ENCODE measurements at regions not wholly inside any gene's neighbourhood (a gene's known extent, or its start where the extent isn't known, plus 50 kb on each side); places are given as distances from the start of the nearest gene placed in this dataset.
A peak's percentile ranks its signal among the peaks of the same experiment; 100 is the strongest.

DNA sequence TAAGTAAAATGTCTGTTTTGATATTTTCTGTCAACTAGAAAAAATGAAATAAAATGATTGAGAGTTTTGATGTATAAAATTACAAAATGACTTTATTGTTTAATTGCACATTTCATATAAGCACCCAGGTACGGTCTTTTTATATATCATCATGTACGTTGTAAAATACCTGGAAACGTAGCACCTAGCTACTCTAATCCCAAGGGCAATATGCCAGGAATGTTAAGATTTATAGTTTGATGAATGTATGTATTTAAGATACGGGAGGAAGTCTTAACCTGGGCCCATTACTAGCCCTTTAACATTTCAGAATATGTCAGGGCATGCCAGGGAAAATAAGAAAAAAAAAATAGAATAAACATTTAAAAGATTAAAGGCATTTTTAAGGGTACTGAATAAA is 490.9 kb upstream of the NRSN1 start:
- Histone ChIP-seq H3K27me3 (ENCODE audit: control insufficient read depth in 2 of 2, insufficient read depth in 1 of 2, low read length in 1 of 2) (no peaks in the 10 kb centered on the region), H3K4me3 (ENCODE audit: low read length in 2 of 2) (no peak overlapping the region), H3K9me3 (ENCODE audit: control insufficient read depth in 2 of 2, insufficient read depth in 1 of 2, low read length in 1 of 2) (no peaks in the 10 kb centered on the region), H3K36me3 (ENCODE audit: control insufficient read depth in 2 of 2, insufficient read depth in 2 of 2, low read length in 1 of 2) (no peaks in the 10 kb centered on the region), H3K4me1 (ENCODE audit: control insufficient read depth in 2 of 2, insufficient read depth in 2 of 2, low read length in 2 of 2) (no peaks in the 10 kb centered on the region), H3K27ac (ENCODE audit: low read depth in 1 of 2, low read length in 1 of 2) (no peak overlapping the region)
- DNase-seq (ENCODE audit: low read depth in 6 of 9, low spot score in 9 of 9) = no peak
- WGBS = 93% methylated on average over 4 of the region's 4 CpGs

DNA sequence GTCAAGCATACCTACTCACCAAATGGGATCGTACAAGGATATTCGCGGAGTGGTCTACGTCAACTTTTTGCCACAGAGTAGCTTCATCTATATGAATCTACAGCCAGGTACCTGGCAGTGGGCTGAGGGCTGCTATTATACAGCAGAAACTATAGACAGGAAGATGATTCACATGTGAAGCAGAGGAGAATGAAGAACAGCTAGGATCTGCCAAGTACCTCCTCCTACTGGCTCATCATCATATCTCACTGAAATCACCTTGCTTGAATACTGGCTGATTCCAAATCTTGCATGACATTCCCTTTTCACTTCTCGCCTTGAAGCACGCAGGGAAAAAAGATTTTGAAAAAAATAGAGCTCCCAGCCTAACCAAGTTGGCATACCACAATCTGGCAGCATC is 488.7 kb upstream of the NRSN1 start:
- Histone ChIP-seq H3K9me3 (ENCODE audit: control insufficient read depth in 2 of 2, insufficient read depth in 1 of 2, low read length in 1 of 2) (no peaks in the 10 kb centered on the region), H3K27me3 (ENCODE audit: control insufficient read depth in 2 of 2, insufficient read depth in 1 of 2, low read length in 1 of 2) (no peaks in the 10 kb centered on the region), H3K27ac (ENCODE audit: low read depth in 1 of 2, low read length in 1 of 2) (no peak overlapping the region), H3K4me3 (ENCODE audit: low read length in 2 of 2) (no peak overlapping the region), H3K36me3 (ENCODE audit: control insufficient read depth in 2 of 2, insufficient read depth in 2 of 2, low read length in 1 of 2) (no peaks in the 10 kb centered on the region), H3K4me1 (ENCODE audit: control insufficient read depth in 2 of 2, insufficient read depth in 2 of 2, low read length in 2 of 2) (no peaks in the 10 kb centered on the region)
- no peak for DNase-seq (ENCODE audit: low read depth in 6 of 9, low spot score in 9 of 9)
- WGBS = 96% methylated on average over 6 of the region's 6 CpGs

DNA sequence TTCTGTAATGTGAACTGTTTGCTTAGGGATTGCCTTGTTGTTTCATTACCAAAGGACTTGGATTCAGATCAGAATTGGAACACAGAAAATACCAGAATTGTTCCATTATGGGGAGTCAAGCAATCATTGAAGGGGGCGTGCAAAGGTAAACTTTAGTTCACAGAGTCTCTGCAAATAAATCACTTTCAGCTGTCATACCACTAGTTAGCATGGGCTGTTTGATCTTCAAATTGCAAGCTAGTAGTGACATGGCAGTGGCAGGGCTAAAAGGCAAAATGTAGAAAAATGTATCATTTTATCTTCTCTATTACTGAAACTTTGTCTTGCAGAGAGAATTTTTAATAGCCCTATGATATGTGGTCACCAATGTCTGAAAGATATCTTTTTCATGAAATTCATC is 483.2 kb upstream of the NRSN1 start:
- H3K27me3 ChIP-seq (ENCODE audit: control insufficient read depth in 2 of 2, insufficient read depth in 1 of 2, low read length in 1 of 2) = no peaks in the 10 kb centered on the region
- 92% methylated on average over 1 of the region's 1 CpG for WGBS
- no peak overlapping the region for H3K4me3 ChIP-seq (ENCODE audit: low read length in 2 of 2)
- H3K36me3 ChIP-seq (ENCODE audit: control insufficient read depth in 2 of 2, insufficient read depth in 2 of 2, low read length in 1 of 2) = no peaks in the 10 kb centered on the region
- no peak for DNase-seq (ENCODE audit: low read depth in 6 of 9, low spot score in 9 of 9)
- H3K27ac ChIP-seq (ENCODE audit: low read depth in 1 of 2, low read length in 1 of 2) = no peak overlapping the region
- H3K9me3 ChIP-seq (ENCODE audit: control insufficient read depth in 2 of 2, insufficient read depth in 1 of 2, low read length in 1 of 2) = no peaks in the 10 kb centered on the region
- H3K4me1 ChIP-seq (ENCODE audit: control insufficient read depth in 2 of 2, insufficient read depth in 2 of 2, low read length in 2 of 2) = no peaks in the 10 kb centered on the region

DNA sequence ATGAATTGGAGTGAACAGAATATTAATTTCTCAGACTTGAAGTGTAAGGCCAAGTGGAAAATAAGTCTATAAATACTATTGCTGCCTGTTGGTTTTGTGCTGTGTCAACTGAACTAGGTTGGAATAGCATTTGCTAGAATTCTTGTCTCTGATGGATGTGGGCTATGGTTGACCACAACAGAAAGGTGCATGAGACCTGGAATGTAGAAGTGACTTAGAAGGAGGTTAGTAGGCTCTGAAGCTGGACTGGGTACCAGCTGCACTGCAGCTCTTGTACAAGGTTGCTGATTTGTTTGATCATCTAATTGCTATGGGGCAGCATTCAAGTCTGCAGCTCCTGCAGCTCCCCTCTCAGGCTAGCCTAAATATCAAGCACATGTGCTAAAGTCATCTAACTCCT is 479.0 kb upstream of the NRSN1 start:
- H3K27ac ChIP-seq (ENCODE audit: low read depth in 1 of 2, low read length in 1 of 2) = no peak overlapping the region
- no peaks in the 10 kb centered on the region for H3K36me3 ChIP-seq (ENCODE audit: control insufficient read depth in 2 of 2, insufficient read depth in 2 of 2, low read length in 1 of 2)

DNA sequence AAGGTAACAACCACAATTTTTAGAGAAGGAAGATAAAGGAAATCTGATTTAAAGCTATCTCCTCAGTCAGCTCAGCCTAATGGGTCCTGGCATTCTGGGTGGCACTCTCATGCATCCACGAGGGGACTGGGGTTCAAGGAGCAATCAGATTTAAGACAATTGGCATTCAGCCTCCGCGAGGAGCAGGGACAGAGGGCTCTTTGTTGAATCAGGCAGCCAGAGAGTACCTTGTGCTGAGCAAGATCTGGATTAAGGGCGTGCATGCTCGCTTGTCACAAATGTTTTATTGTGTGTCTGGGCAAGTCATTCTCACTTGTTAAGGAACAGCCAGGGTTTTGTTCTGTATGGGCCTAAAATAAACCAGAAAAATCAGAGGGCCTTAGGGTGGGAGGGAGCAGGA is 475.3 kb upstream of the NRSN1 start:
- no peaks in the 10 kb centered on the region for H3K9me3 ChIP-seq (ENCODE audit: control insufficient read depth in 2 of 2, insufficient read depth in 1 of 2, low read length in 1 of 2)
- DNase-seq (ENCODE audit: low read depth in 6 of 9, low spot score in 9 of 9) = no peak
- no peaks in the 10 kb centered on the region for H3K27me3 ChIP-seq (ENCODE audit: control insufficient read depth in 2 of 2, insufficient read depth in 1 of 2, low read length in 1 of 2)
- H3K4me3 ChIP-seq (ENCODE audit: low read length in 2 of 2) = no peak overlapping the region
- WGBS = 77% methylated on average over 5 of the region's 5 CpGs
- H3K27ac ChIP-seq (ENCODE audit: low read depth in 1 of 2, low read length in 1 of 2) = no peak overlapping the region
- H3K36me3 ChIP-seq (ENCODE audit: control insufficient read depth in 2 of 2, insufficient read depth in 2 of 2, low read length in 1 of 2) = no peaks in the 10 kb centered on the region
- no peaks in the 10 kb centered on the region for H3K4me1 ChIP-seq (ENCODE audit: control insufficient read depth in 2 of 2, insufficient read depth in 2 of 2, low read length in 2 of 2)

More for the DNA sequence above, 479.0 kb upstream of the NRSN1 start:
- peak in 1 of 9 donors; percentile 8 for DNase-seq (ENCODE audit: low read depth in 6 of 9, low spot score in 9 of 9)
- Histone ChIP-seq H3K9me3 (ENCODE audit: control insufficient read depth in 2 of 2, insufficient read depth in 1 of 2, low read length in 1 of 2) (no peaks in the 10 kb centered on the region), H3K4me1 (ENCODE audit: control insufficient read depth in 2 of 2, insufficient read depth in 2 of 2, low read length in 2 of 2) (no peaks in the 10 kb centered on the region), H3K27me3 (ENCODE audit: control insufficient read depth in 2 of 2, insufficient read depth in 1 of 2, low read length in 1 of 2) (no peaks in the 10 kb centered on the region), H3K4me3 (ENCODE audit: low read length in 2 of 2) (no peak overlapping the region)

DNA sequence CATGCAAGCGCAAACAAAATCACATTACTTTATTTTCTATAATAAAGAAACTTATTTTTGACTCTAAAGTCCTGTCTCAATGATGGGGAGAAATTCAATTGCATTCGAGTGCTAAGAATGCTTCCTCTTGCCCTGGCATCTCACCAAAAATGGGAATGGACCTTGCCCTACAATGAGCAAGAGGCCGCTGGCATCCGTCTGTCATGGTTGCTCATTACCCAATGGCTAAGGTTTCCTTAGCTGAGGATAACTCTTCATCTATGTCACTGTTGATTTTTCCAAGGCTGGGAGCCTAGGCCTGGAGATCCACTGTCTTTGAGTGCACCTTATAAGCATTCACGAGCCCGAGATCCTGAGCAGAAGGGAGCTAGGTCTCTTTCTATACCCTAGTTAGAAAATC is 471.3 kb upstream of the NRSN1 start:
- 88% methylated on average over 6 of the region's 6 CpGs for WGBS
- Histone ChIP-seq H3K4me3 (ENCODE audit: low read length in 2 of 2) (no peak overlapping the region), H3K4me1 (ENCODE audit: control insufficient read depth in 2 of 2, insufficient read depth in 2 of 2, low read length in 2 of 2) (no peaks in the 10 kb centered on the region), H3K27me3 (ENCODE audit: control insufficient read depth in 2 of 2, insufficient read depth in 1 of 2, low read length in 1 of 2) (no peaks in the 10 kb centered on the region), H3K36me3 (ENCODE audit: control insufficient read depth in 2 of 2, insufficient read depth in 2 of 2, low read length in 1 of 2) (no peaks in the 10 kb centered on the region), H3K27ac (ENCODE audit: low read depth in 1 of 2, low read length in 1 of 2) (no peak overlapping the region), H3K9me3 (ENCODE audit: control insufficient read depth in 2 of 2, insufficient read depth in 1 of 2, low read length in 1 of 2) (no peaks in the 10 kb centered on the region)
- DNase-seq (ENCODE audit: low read depth in 6 of 9, low spot score in 9 of 9) = no peak

DNA sequence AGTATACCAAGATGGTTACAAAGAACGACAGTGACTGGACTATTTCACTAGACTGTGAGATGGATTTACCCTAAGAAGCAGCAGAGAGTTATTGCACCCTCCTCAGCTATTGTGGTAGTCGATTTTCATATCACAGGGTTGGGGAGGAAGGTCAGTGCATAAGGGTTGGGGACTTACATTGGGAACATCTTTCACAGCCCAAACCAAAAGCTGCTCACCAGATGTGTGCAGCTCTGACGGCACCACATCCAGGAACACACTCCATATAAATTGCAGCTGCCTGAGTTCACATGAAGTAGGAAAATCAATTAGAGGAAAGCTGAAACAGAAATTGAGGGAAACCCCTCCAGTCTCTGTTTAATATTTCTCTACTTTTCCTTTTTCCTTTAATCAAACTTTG is 470.5 kb upstream of the NRSN1 start:
- Histone ChIP-seq H3K4me3 (ENCODE audit: low read length in 2 of 2) (no peak overlapping the region), H3K27me3 (ENCODE audit: control insufficient read depth in 2 of 2, insufficient read depth in 1 of 2, low read length in 1 of 2) (no peaks in the 10 kb centered on the region), H3K36me3 (ENCODE audit: control insufficient read depth in 2 of 2, insufficient read depth in 2 of 2, low read length in 1 of 2) (no peaks in the 10 kb centered on the region), H3K4me1 (ENCODE audit: control insufficient read depth in 2 of 2, insufficient read depth in 2 of 2, low read length in 2 of 2) (no peaks in the 10 kb centered on the region), H3K9me3 (ENCODE audit: control insufficient read depth in 2 of 2, insufficient read depth in 1 of 2, low read length in 1 of 2) (no peaks in the 10 kb centered on the region), H3K27ac (ENCODE audit: low read depth in 1 of 2, low read length in 1 of 2) (no peak overlapping the region)
- 92% methylated on average over 3 of the region's 3 CpGs for WGBS
- no peak for DNase-seq (ENCODE audit: low read depth in 6 of 9, low spot score in 9 of 9)

DNA sequence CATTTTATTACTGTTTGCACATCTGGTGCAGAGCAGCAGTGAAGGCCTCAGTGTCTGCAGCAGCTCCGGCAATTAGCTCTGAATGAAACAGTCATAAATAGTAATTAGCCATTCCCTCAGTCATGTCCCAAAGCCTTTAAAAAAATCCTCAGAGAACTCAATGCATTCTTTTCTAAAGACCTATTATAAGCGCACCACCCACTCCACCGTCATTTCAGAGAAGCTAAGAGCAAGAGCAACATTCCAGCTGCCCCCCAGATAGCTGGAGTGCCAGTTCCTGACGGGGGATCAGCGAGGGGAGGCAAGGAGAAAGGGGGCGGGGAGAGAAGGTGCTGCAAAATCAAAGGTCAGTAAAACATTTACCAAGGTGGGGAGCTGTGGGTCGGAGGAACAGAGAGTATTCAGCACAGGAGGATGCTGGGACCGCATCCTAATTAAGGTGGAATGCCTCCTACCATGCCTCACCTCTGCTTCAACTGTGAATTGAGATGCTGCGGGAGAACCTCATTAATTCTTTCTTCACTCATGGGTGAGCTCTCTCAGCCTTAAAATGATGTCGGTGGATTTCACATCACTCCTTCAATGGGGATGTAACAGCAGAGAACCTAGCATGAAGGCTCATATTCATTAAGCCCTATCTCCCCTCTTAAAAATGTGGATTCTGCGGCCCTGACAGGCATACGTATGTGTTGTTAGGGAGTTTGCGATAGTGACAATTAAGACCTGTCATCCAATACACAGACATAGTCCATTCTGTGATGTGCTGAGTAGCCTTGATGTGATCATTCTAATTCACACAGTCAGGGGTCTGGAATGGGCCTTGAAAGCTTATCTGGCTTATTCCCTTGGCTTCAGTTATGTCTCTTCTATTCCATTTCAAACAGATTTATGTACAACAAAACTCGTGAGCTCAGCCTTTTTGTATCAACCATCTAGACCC is 469.5 kb upstream of the NRSN1 start:
- DNase-seq (ENCODE audit: low read depth in 6 of 9, low spot score in 9 of 9) = no peak
- WGBS = 96% methylated on average over 14 of the region's 14 CpGs
- no peaks in the 10 kb centered on the region for H3K4me1 ChIP-seq (ENCODE audit: control insufficient read depth in 2 of 2, insufficient read depth in 2 of 2, low read length in 2 of 2)

DNA sequence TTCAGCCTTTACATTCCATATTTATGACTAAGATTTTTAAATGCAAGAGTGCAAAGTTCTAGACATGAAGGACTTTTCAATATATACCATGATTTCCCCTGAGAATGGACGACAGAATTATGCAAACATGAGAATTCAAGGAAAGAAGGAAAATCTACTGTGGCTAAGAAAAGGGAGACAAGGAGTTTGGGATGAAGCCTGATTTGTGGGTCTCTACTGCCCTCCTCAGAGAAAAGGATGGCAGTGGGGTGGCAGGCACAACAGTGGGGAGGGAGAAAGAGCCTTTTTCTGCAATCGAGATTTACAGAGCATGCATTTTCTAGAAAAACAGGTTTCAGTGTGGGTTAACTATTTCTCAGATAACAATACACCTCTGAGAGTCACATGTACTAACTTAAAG is 466.9 kb upstream of the NRSN1 start:
- no peak overlapping the region for H3K27ac ChIP-seq (ENCODE audit: low read depth in 1 of 2, low read length in 1 of 2)
- peak in 1 of 9 donors; percentile 2 for DNase-seq (ENCODE audit: low read depth in 6 of 9, low spot score in 9 of 9)
- WGBS = 67% methylated on average over 2 of the region's 2 CpGs
- H3K4me1 ChIP-seq (ENCODE audit: control insufficient read depth in 2 of 2, insufficient read depth in 2 of 2, low read length in 2 of 2) = no peaks in the 10 kb centered on the region
- no peaks in the 10 kb centered on the region for H3K36me3 ChIP-seq (ENCODE audit: control insufficient read depth in 2 of 2, insufficient read depth in 2 of 2, low read length in 1 of 2)
- no peaks in the 10 kb centered on the region for H3K27me3 ChIP-seq (ENCODE audit: control insufficient read depth in 2 of 2, insufficient read depth in 1 of 2, low read length in 1 of 2)
- no peaks in the 10 kb centered on the region for H3K9me3 ChIP-seq (ENCODE audit: control insufficient read depth in 2 of 2, insufficient read depth in 1 of 2, low read length in 1 of 2)
- no peak overlapping the region for H3K4me3 ChIP-seq (ENCODE audit: low read length in 2 of 2)

More for the DNA sequence above, 469.5 kb upstream of the NRSN1 start:
- Histone ChIP-seq H3K4me3 (ENCODE audit: low read length in 2 of 2) (no peak overlapping the region), H3K27ac (ENCODE audit: low read depth in 1 of 2, low read length in 1 of 2) (no peak overlapping the region), H3K27me3 (ENCODE audit: control insufficient read depth in 2 of 2, insufficient read depth in 1 of 2, low read length in 1 of 2) (no peaks in the 10 kb centered on the region), H3K36me3 (ENCODE audit: control insufficient read depth in 2 of 2, insufficient read depth in 2 of 2, low read length in 1 of 2) (no peaks in the 10 kb centered on the region), H3K9me3 (ENCODE audit: control insufficient read depth in 2 of 2, insufficient read depth in 1 of 2, low read length in 1 of 2) (no peaks in the 10 kb centered on the region)
